PFSK-1 (cell line): ENCODE measurements at regions not wholly inside any gene's neighbourhood (a gene's known extent, or its start where the extent isn't known, plus 50 kb on each side); places are given as distances from the start of the nearest gene placed in this dataset.

Experiments
- FOXP2 ChIP-seq: optimal IDR thresholded peaks from 2 replicates; pipeline ENCODE3; 2011; ENCODE audit warnings: borderline replicate concordance, control low read depth, inconsistent platforms; ENCODE audit not compliant: insufficient read depth; ENCODE audit errors: extremely low read length, extremely low read depth
- POLR2AphosphoS5 ChIP-seq: IDR thresholded peaks from 2 replicates; pipeline ENCODE4 v1.6.1; 2012; ENCODE audit warnings: low read depth, mild to moderate bottlenecking, control low read depth, low read length, moderate library complexity
- REST ChIP-seq, 2 experiments: IDR thresholded peaks; 2 replicates each; pipeline versions ENCODE4 v1.6.1 to v1.8.0; 2011 to 2012; ENCODE audit warnings: low read depth in 2 of 2, low read length in 2 of 2, control low read depth in 1 of 2, inconsistent platforms in 1 of 2, mild to moderate bottlenecking in 1 of 2, moderate library complexity in 1 of 2; ENCODE audit not compliant: insufficient read depth in 1 of 2
- SIN3A ChIP-seq: IDR thresholded peaks from 2 replicates; pipeline ENCODE4 v1.6.1; 2012; ENCODE audit warnings: mild to moderate bottlenecking, low read length, moderate library complexity, borderline replicate concordance; ENCODE audit not compliant: insufficient read depth
- TAF1 ChIP-seq: IDR thresholded peaks from 2 replicates; pipeline ENCODE4 v1.6.1; 2012; ENCODE audit warnings: low read length, control low read depth, borderline replicate concordance; ENCODE audit not compliant: insufficient read depth

GRCh38 chr21:28396421-28396820 is 596.3 kb downstream of the LTN1 start:
- no peak for TF ChIP-seq SIN3A
- TF ChIP-seq POLR2AphosphoS5: no peak
- TF ChIP-seq FOXP2: no peak
- TF ChIP-seq REST (IDR thresholded peaks at IDR 0.05; ENCODE audit: insufficient read depth in 1 of 2, low read depth in 2 of 2, low read length in 2 of 2): no peak
- TF ChIP-seq TAF1: no peak

GRCh38 chr21:28393279-28393678 is 599.4 kb downstream of the LTN1 start:
- TF ChIP-seq REST (IDR thresholded peaks at IDR 0.05; ENCODE audit: insufficient read depth in 1 of 2, low read depth in 2 of 2, low read length in 2 of 2) (no peak), FOXP2 (no peak), POLR2AphosphoS5 (no peak), TAF1 (no peak), SIN3A (no peak)

GRCh38 chr21:28391938-28392849 is 600.5 kb downstream of the LTN1 start:
- TF ChIP-seq TAF1: no peak
- no peak for TF ChIP-seq POLR2AphosphoS5
- TF ChIP-seq FOXP2: no peak
- TF ChIP-seq REST (IDR thresholded peaks at IDR 0.05; ENCODE audit: insufficient read depth in 1 of 2, low read depth in 2 of 2, low read length in 2 of 2): no peak
- no peak for TF ChIP-seq SIN3A

GRCh38 chr21:28387220-28387619 is 605.5 kb downstream of the LTN1 start:
- TF ChIP-seq SIN3A (no peak), POLR2AphosphoS5 (no peak), TAF1 (no peak), REST (IDR thresholded peaks at IDR 0.05; ENCODE audit: insufficient read depth in 1 of 2, low read depth in 2 of 2, low read length in 2 of 2) (no peak), FOXP2 (no peak)
